H1 (cell line): ENCODE measurements at regions not wholly inside any gene's neighbourhood (a gene's known extent, or its start where the extent isn't known, plus 50 kb on each side); places are given as distances from the start of the nearest gene placed in this dataset.

Source experiments
- CTCF ChIA-PET: fragments of 300-600 bp; sonication (Branson Sonifier 250); formaldehyde crosslinking; loops from one replicate; lab custom pipeline; 2021; ENCODE audit not compliant: partially characterized antibody; lab: Charles Lee
- POLR2A ChIA-PET: fragments of 300-600 bp; sonication (Branson Sonifier 250); formaldehyde crosslinking; loops from one replicate; lab custom pipeline; 2021; ENCODE audit warnings: inconsistent platforms; ENCODE audit not compliant: partially characterized antibody; lab: Charles Lee
- DNase-seq, 2 experiments: peaks; one replicate each; pipeline versions ENCODE4 v3.0.0 to v3.0.0-alpha.2; 2010 to 2022; ENCODE audit warnings: low spot score in 2 of 2, low read depth in 1 of 2, mixed read lengths in 1 of 2
- FAIRE-seq: peaks from 2 replicates; lab custom pipeline; 2011; peaks lifted over from hg19 to GRCh38; lab: Jason Lieb, UNC
- H2AFZ ChIP-seq: 2 replicates; pipeline ENCODE4 v1.8.1; 2012; ENCODE audit warnings: low read length, inconsistent platforms
- H2AK5ac ChIP-seq: 2 replicates; pipeline ENCODE4 v1.6.1; 2013; ENCODE audit warnings: low read depth, low read length
- H2BK120ac ChIP-seq: replicated peaks from 2 replicates; pipeline ENCODE3; 2013; ENCODE audit warnings: low read depth, low read length, inconsistent platforms
- H2BK12ac ChIP-seq: 2 replicates; pipeline ENCODE4 v1.6.1; 2013; ENCODE audit warnings: low read depth, low read length
- H2BK15ac ChIP-seq: 2 replicates; pipeline ENCODE4 v1.6.1; 2013; ENCODE audit warnings: low read length
- H2BK20ac ChIP-seq: 2 replicates; pipeline ENCODE4 v1.6.1; 2013; ENCODE audit warnings: low read length
- H2BK5ac ChIP-seq: 2 replicates; pipeline ENCODE4 v1.6.1; 2013; ENCODE audit warnings: low read depth, low read length
- H3K14ac ChIP-seq: 2 replicates; pipeline ENCODE4 v1.6.1; 2013; ENCODE audit warnings: inconsistent platforms; ENCODE audit not compliant: insufficient read length
- H3K18ac ChIP-seq: 2 replicates; pipeline ENCODE4 v1.6.1; 2013; ENCODE audit warnings: low read length; ENCODE audit errors: extremely low read depth
- H3K23ac ChIP-seq: 2 replicates; pipeline ENCODE4 v1.6.1; 2013; ENCODE audit warnings: inconsistent platforms; ENCODE audit not compliant: insufficient read length
- H3K23me2 ChIP-seq: 2 replicates; pipeline ENCODE4 v1.6.1; 2013; ENCODE audit warnings: low read depth, low read length
- H3K27ac ChIP-seq: 2 replicates; pipeline ENCODE4 v1.6.1; 2011; ENCODE audit warnings: low read depth, low read length, inconsistent platforms
- H3K27me3 ChIP-seq, 4 experiments: replicated peaks in 1 of 4; 1 replicate in 1 of 4; 2 replicates in 3 of 4; pipeline versions ENCODE4 v1.6.1 to v1.8.1; 2011 to 2013; ENCODE audit warnings: low read length in 3 of 4, mild to moderate bottlenecking in 3 of 4, inconsistent platforms in 2 of 4, mixed read lengths in 2 of 4, moderate library complexity in 1 of 4; ENCODE audit not compliant: control insufficient read depth in 3 of 4, insufficient read depth in 3 of 4; ENCODE audit errors: extremely low read depth in 1 of 4
- H3K36me3 ChIP-seq, 4 experiments: 2 replicates each; pipeline versions ENCODE4 v1.6.1 to v1.8.1; 2011 to 2013; ENCODE audit warnings: mild to moderate bottlenecking in 4 of 4, low read length in 3 of 4, moderate library complexity in 2 of 4, control low read depth in 1 of 4, inconsistent platforms in 1 of 4; ENCODE audit not compliant: insufficient read depth in 4 of 4, control insufficient read depth in 2 of 4
- H3K4ac ChIP-seq: replicated peaks from 2 replicates; pipeline ENCODE3; 2013; ENCODE audit warnings: low read length, low read depth, mixed read lengths, inconsistent platforms; ENCODE audit not compliant: insufficient read length
- H3K4me1 ChIP-seq, 4 experiments: replicated peaks in 1 of 4; 1 replicate in 1 of 4; 2 replicates in 3 of 4; pipeline versions ENCODE4 v1.6.1 to v1.8.1; 2011 to 2013; ENCODE audit warnings: low read length in 3 of 4, inconsistent platforms in 2 of 4, mixed read lengths in 1 of 4; ENCODE audit not compliant: insufficient read depth in 4 of 4, control insufficient read depth in 3 of 4
- H3K4me2 ChIP-seq, 2 experiments: 2 replicates each; pipeline versions ENCODE4 v1.6.1 to v1.8.1; 2011 to 2013; ENCODE audit warnings: low read depth in 2 of 2, low read length in 2 of 2, control low read depth in 1 of 2, inconsistent platforms in 1 of 2, mild to moderate bottlenecking in 1 of 2; ENCODE audit not compliant: insufficient read depth in 1 of 2
- H3K4me3 ChIP-seq, 4 experiments: fragments of 200-600, 300-600 bp in 1 of 4; sonication (generic), shearing (Covaris generic), sonication (Bioruptor Twin) in 1 of 4; 2 replicates each; pipeline versions ENCODE4 v1.5.1 to v1.8.1; 2011 to 2016; ENCODE audit warnings: low read length in 4 of 4, low read depth in 3 of 4, control low read depth in 2 of 4, inconsistent platforms in 2 of 4, mild to moderate bottlenecking in 2 of 4, mixed read lengths in 1 of 4, moderate library complexity in 1 of 4; ENCODE audit not compliant: insufficient read depth in 2 of 4; ENCODE audit errors: extremely low read depth in 1 of 4
- H3K56ac ChIP-seq: replicated peaks from 2 replicates; pipeline ENCODE3; 2013; ENCODE audit warnings: low read depth, mild to moderate bottlenecking, mixed read lengths, low read length, inconsistent platforms; ENCODE audit not compliant: insufficient read length
- H3K79me1 ChIP-seq: 2 replicates; pipeline ENCODE4 v1.6.1; 2013; ENCODE audit warnings: low read depth, low read length, control low read depth
- H3K79me2 ChIP-seq, 2 experiments: 2 replicates each; pipeline versions ENCODE4 v1.6.1 to v1.8.1; 2012 to 2013; ENCODE audit warnings: low read length in 2 of 2, mild to moderate bottlenecking in 2 of 2, inconsistent platforms in 1 of 2; ENCODE audit not compliant: insufficient read depth in 2 of 2, control insufficient read depth in 1 of 2
- H3K9ac ChIP-seq, 4 experiments: replicated peaks in 1 of 4; 1 replicate in 1 of 4; 2 replicates in 3 of 4; pipeline versions ENCODE4 v1.6.1 to v1.8.1; 2011 to 2013; ENCODE audit warnings: low read depth in 3 of 4, low read length in 3 of 4, control low read depth in 2 of 4, mild to moderate bottlenecking in 2 of 4, moderate library complexity in 2 of 4, inconsistent platforms in 1 of 4; ENCODE audit errors: extremely low read depth in 1 of 4
- H3K9me3 ChIP-seq, 2 experiments: 2 replicates each; pipeline versions ENCODE4 v1.6.1 to v1.8.1; 2012 to 2013; ENCODE audit warnings: mild to moderate bottlenecking in 2 of 2, moderate library complexity in 2 of 2, control low read depth in 1 of 2, inconsistent platforms in 1 of 2, low read depth in 1 of 2, low read length in 1 of 2, mixed read lengths in 1 of 2; ENCODE audit not compliant: insufficient read depth in 2 of 2
- H4K20me1 ChIP-seq, 2 experiments: replicated peaks in 1 of 2; 2 replicates each; pipeline versions ENCODE3 to v1.8.1; 2011 to 2013; ENCODE audit warnings: inconsistent platforms in 2 of 2, low read length in 2 of 2, mild to moderate bottlenecking in 1 of 2; ENCODE audit not compliant: insufficient read depth in 2 of 2, control insufficient read depth in 1 of 2
- H4K5ac ChIP-seq: 2 replicates; pipeline ENCODE4 v1.6.1; 2013; ENCODE audit warnings: low read length, low read depth, mixed read lengths, inconsistent platforms; ENCODE audit not compliant: insufficient read length
- H4K8ac ChIP-seq: 2 replicates; pipeline ENCODE4 v1.8.0; 2013; ENCODE audit warnings: mild to moderate bottlenecking, moderate library complexity, low read length, inconsistent platforms; ENCODE audit not compliant: insufficient read depth; ENCODE audit errors: extremely low read depth
- H4K91ac ChIP-seq: replicated peaks from 2 replicates; pipeline ENCODE3; 2013; ENCODE audit warnings: low read length, mixed read lengths, inconsistent platforms; ENCODE audit not compliant: insufficient read length
- ATF3 ChIP-seq: IDR thresholded peaks from 2 replicates; pipeline ENCODE4 v1.6.1; 2011; ENCODE audit warnings: low read depth, mild to moderate bottlenecking, low read length; ENCODE audit not compliant: insufficient read depth
- FOSL1 ChIP-seq: IDR thresholded peaks from 2 replicates; pipeline ENCODE4 v1.6.1; 2011; ENCODE audit warnings: mild to moderate bottlenecking, low read depth, low read length, moderate library complexity; ENCODE audit not compliant: insufficient read depth
- KDM1A ChIP-seq: fragments of 200-600, 300-600 bp; sonication (generic); IDR thresholded peaks from 2 replicates; pipeline ENCODE4 v1.7.1; 2016; ENCODE audit warnings: mild to moderate bottlenecking, low read length, borderline replicate concordance
- KDM5A ChIP-seq: fragments of 200-600 bp; IDR thresholded peaks from 2 replicates; pipeline ENCODE4 v1.7.1; 2012; ENCODE audit warnings: mild to moderate bottlenecking, low read length, inconsistent platforms, mixed read lengths
- RAD21 ChIP-seq, 2 experiments: IDR thresholded peaks in 1 of 2; conservative IDR thresholded peaks in 1 of 2; 2 replicates each; pipeline ENCODE4 v1.6.1; 2011; ENCODE audit warnings: low read depth in 2 of 2, low read length in 2 of 2, improper control_type of control experiment in 1 of 2, inconsistent platforms in 1 of 2, mild to moderate bottlenecking in 1 of 2, moderate library complexity in 1 of 2
- RNF2 ChIP-seq: fragments of 200-900, 300-1000 bp; sonication (generic); IDR thresholded peaks from 2 replicates; pipeline ENCODE4 v1.7.1; 2016; ENCODE audit warnings: borderline replicate concordance, low read depth, mild to moderate bottlenecking, antibody characterized with exemption, low read length; ENCODE audit not compliant: poor library complexity, severe bottlenecking; ENCODE audit errors: missing control alignments
- SRF ChIP-seq: IDR thresholded peaks from 2 replicates; pipeline ENCODE4 v1.6.1; 2011; ENCODE audit warnings: mild to moderate bottlenecking, low read depth, low read length, moderate library complexity
- WGBS, 2 experiments: shearing (Covaris generic) in 1 of 2; methylation state at CpG; one replicate each; pipeline versions ENCODE4 v1.1.6 to v1.1.7; 2013 to 2015; ENCODE audit warnings: low lambda C conversion rate in 2 of 2, mixed read lengths in 2 of 2, inconsistent platforms in 1 of 2, low coverage in 1 of 2, missing lambda C conversion rate in 1 of 2; ENCODE audit not compliant: insufficient replicate concordance in 2 of 2, insufficient coverage in 1 of 2, insufficient read length in 1 of 2; ENCODE audit errors: extremely low coverage in 1 of 2, missing lambda C conversion rate in 1 of 2; 5-methylcytosine and 5-hydroxymethylcytosine counted together

- no peak overlapping the region for H3K14ac ChIP-seq
- no peak for FAIRE-seq
- no peaks in the 10 kb centered on the region; a peak in 1 of 7 replicates for H3K4me1 ChIP-seq
- no peak overlapping the region for H3K27ac ChIP-seq
- no peak overlapping the region for H2BK5ac ChIP-seq
- H4K20me1 ChIP-seq: peaks cover 0 to 1% of the 10 kb centered on the region in 2 experiments
- no peak overlapping the region for H4K8ac ChIP-seq
- H3K4me2 ChIP-seq: no peak overlapping the region
- H4K91ac ChIP-seq: no peak overlapping the region
- ChIA-PET POLR2A (no interaction called here), CTCF (interaction anchor here (0.6 to 1.0 kb wide), 4 partner anchors 11 to 505 kb away, joined by 3 to 4 read pairs (median 3); no protein-coding TSS in a partner anchor)
- no peak overlapping the region for H2BK12ac ChIP-seq
- H3K23me2 ChIP-seq: no peaks in the 10 kb centered on the region
- H2AK5ac ChIP-seq: no peak overlapping the region
- H4K5ac ChIP-seq: no peak overlapping the region
- H3K79me1 ChIP-seq: no peaks in the 10 kb centered on the region
- H3K56ac ChIP-seq: no peak overlapping the region
- H3K27me3 ChIP-seq: no peaks in the 10 kb centered on the region
- H3K18ac ChIP-seq: no peak overlapping the region
- no peaks in the 10 kb centered on the region; a peak in 1 of 4 replicates for H3K9me3 ChIP-seq
- no peaks in the 10 kb centered on the region for H3K79me2 ChIP-seq
- no peak overlapping the region for H2BK15ac ChIP-seq
- WGBS, 2 experiments: 95% methylated on average over 15 of the region's 19 CpGs; no CpG with 5 or more reads in 1 of the 2 experiments
- no peak overlapping the region for H3K4ac ChIP-seq
- no peak overlapping the region for H2BK120ac ChIP-seq
- no peak overlapping the region for H3K23ac ChIP-seq
- no peak overlapping the region for H3K9ac ChIP-seq
- no peak overlapping the region for H2AFZ ChIP-seq
- peak in 1 of 2 experiments; percentile 35 for DNase-seq
- no peaks in the 10 kb centered on the region for H3K36me3 ChIP-seq
- no peak overlapping the region for H3K4me3 ChIP-seq
- no peak overlapping the region for H2BK20ac ChIP-seq
- TF ChIP-seq KDM5A (no peak), RAD21 (IDR thresholded peaks at IDR 0.05 in 1 of 2, conservative IDR thresholded peaks at IDR 0.05 in 1 of 2; ENCODE audit: low read depth in 2 of 2, low read length in 2 of 2) (no peak), KDM1A (no peak), FOSL1 (no peak), SRF (no peak), RNF2 (no peak), ATF3 (no peak)
Observed at GRCh38 chr21:39116761-39117439, 66.4 kb downstream of the PSMG1 start.
